Mucosa of descending colon (tissue), 3 donors: ENCODE measurements at regions not wholly inside any gene's neighbourhood (a gene's known extent, or its start where the extent isn't known, plus 50 kb on each side); places are given as distances from the start of the nearest gene placed in this dataset.
A peak's percentile ranks its signal among the peaks of the same experiment; 100 is the strongest.

Experiments used
- ATAC-seq: fragments of 200-7000 bp; cut with Tn5 transposase; one replicate; pipeline ENCODE4 v1.9.1; 2020; ENCODE audit warnings: mild to moderate bottlenecking, moderate library complexity
- DNase-seq, 3 donors: peaks; one replicate each; pipeline ENCODE4 v3.0.0-alpha.2; 2020
- H3K36me3 ChIP-seq: fragments of 200-600 bp; one replicate; pipeline ENCODE4 v1.8.0; 2021; ENCODE audit warnings: low read depth, mild to moderate bottlenecking
- H3K4me1 ChIP-seq: fragments of 200-600 bp; one replicate; pipeline ENCODE4 v1.8.0; 2021; ENCODE audit warnings: low read depth, mild to moderate bottlenecking
- H3K4me3 ChIP-seq: fragments of 200-600 bp; one replicate; pipeline ENCODE4 v1.8.0; 2021; ENCODE audit warnings: mild to moderate bottlenecking
- H3K9me3 ChIP-seq: fragments of 200-600 bp; one replicate; pipeline ENCODE4 v1.8.0; 2021; ENCODE audit warnings: mild to moderate bottlenecking
- CTCF ChIP-seq: fragments of 200-600 bp; IDR thresholded peaks from one replicate; pipeline ENCODE4 v1.8.0; 2022; ENCODE audit warnings: antibody characterized with exemption, mild to moderate bottlenecking
- intact Hi-C, 2 donors: fragments of 100-400 bp; cut with DNase I in 1 of 2; cut with micrococcal nuclease in 1 of 2; formaldehyde crosslinking; loops; one replicate each; pipeline versions ENCODE4 v1.11.0 to v1.11.1; 2022; cut with DNase I, micrococcal nuclease
- donor health status: DM: no; HTN: no; CAD: no; lungs with moderate emphysema.
- donor health status: DM: no; HTN: no; CAD: no.
- donor health status: DM: no; HTN: yes; CAD: no.

- ATAC-seq (no peak), DNase-seq (no peak)
- Histone ChIP-seq H3K4me1 (no peaks in the 10 kb centered on the region), H3K36me3 (no peaks in the 10 kb centered on the region), H3K9me3 (no peaks in the 10 kb centered on the region), H3K4me3 (no peak overlapping the region)
- no peak for TF ChIP-seq CTCF
- intact Hi-C loops: no loop called here
Measured at GRCh38 chr5:111856876-111857466, 100.0 kb upstream of the NREP start.

- no peak for TF ChIP-seq CTCF
- no peak for DNase-seq
- no peak for ATAC-seq
- Histone ChIP-seq H3K4me1 (no peaks in the 10 kb centered on the region), H3K9me3 (no peaks in the 10 kb centered on the region), H3K4me3 (no peak overlapping the region), H3K36me3 (no peaks in the 10 kb centered on the region)
- intact Hi-C loops: no loop called here
Measured at GRCh38 chr5:111855356-111855755, 98.4 kb upstream of the NREP start.

GRCh38 chr5:111854186-111854585, 97.2 kb upstream of the NREP start:
- intact Hi-C loops: no loop called here
- Histone ChIP-seq H3K4me1 (no peaks in the 10 kb centered on the region), H3K4me3 (no peak overlapping the region), H3K36me3 (no peaks in the 10 kb centered on the region), H3K9me3 (no peaks in the 10 kb centered on the region)
- TF ChIP-seq CTCF: no peak
- DNase-seq: peak in 1 of 3 donors; percentile 7
- ATAC-seq: no peak

GRCh38 chr5:111853748-111854147, 96.8 kb upstream of the NREP start:
- intact Hi-C loops: no loop called here
- H3K9me3 ChIP-seq: no peaks in the 10 kb centered on the region
- H3K4me1 ChIP-seq: no peaks in the 10 kb centered on the region
- no peak for TF ChIP-seq CTCF
- no peak overlapping the region for H3K4me3 ChIP-seq
- DNase-seq: no peak
- no peak for ATAC-seq
- H3K36me3 ChIP-seq: no peaks in the 10 kb centered on the region

GRCh38 chr5:111851631-111852548, 94.9 kb upstream of the NREP start:
- Histone ChIP-seq H3K9me3 (no peaks in the 10 kb centered on the region), H3K4me1 (no peaks in the 10 kb centered on the region), H3K4me3 (no peak overlapping the region), H3K36me3 (no peaks in the 10 kb centered on the region)
- no peak for ATAC-seq
- intact Hi-C loops: no loop called here
- no peak for DNase-seq
- TF ChIP-seq CTCF: no peak
